GM13976 (cell line): ENCODE measurements at regions not wholly inside any gene's neighbourhood (a gene's known extent, or its start where the extent isn't known, plus 50 kb on each side); places are given as distances from the start of the nearest gene placed in this dataset.

Source experiments
- DNase-seq: peaks from one replicate; pipeline ENCODE4 v3.0.0; 2012; ENCODE audit warnings: low spot score
- in situ Hi-C: fragments of 300-500 bp; cut with MboI; formaldehyde crosslinking; loops from one replicate; pipeline ENCODE4 v1.12.0; 2022; ENCODE audit warnings: low sequenced_read_pairs, mixed read lengths, inconsistent platforms; ENCODE audit not compliant: unreplicated experiment
- TF ChIP-seq, protein P1 (sequence below): IDR thresholded peaks from 2 replicates; pipeline ENCODE4 v1.5.1; 2012; ENCODE audit warnings: borderline replicate concordance, mild to moderate bottlenecking; ENCODE audit not compliant: insufficient read depth; ENCODE audit errors: extremely low read depth, missing control alignments, control extremely low read depth

GRCh38 chr11:128399251-128400121 is 187.9 kb downstream of the ETS1 start:
- in situ Hi-C loops = no loop called here
- no peak for DNase-seq
- TF ChIP-seq, protein P1, sequence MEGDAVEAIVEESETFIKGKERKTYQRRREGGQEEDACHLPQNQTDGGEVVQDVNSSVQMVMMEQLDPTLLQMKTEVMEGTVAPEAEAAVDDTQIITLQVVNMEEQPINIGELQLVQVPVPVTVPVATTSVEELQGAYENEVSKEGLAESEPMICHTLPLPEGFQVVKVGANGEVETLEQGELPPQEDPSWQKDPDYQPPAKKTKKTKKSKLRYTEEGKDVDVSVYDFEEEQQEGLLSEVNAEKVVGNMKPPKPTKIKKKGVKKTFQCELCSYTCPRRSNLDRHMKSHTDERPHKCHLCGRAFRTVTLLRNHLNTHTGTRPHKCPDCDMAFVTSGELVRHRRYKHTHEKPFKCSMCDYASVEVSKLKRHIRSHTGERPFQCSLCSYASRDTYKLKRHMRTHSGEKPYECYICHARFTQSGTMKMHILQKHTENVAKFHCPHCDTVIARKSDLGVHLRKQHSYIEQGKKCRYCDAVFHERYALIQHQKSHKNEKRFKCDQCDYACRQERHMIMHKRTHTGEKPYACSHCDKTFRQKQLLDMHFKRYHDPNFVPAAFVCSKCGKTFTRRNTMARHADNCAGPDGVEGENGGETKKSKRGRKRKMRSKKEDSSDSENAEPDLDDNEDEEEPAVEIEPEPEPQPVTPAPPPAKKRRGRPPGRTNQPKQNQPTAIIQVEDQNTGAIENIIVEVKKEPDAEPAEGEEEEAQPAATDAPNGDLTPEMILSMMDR = no peak

DNA sequence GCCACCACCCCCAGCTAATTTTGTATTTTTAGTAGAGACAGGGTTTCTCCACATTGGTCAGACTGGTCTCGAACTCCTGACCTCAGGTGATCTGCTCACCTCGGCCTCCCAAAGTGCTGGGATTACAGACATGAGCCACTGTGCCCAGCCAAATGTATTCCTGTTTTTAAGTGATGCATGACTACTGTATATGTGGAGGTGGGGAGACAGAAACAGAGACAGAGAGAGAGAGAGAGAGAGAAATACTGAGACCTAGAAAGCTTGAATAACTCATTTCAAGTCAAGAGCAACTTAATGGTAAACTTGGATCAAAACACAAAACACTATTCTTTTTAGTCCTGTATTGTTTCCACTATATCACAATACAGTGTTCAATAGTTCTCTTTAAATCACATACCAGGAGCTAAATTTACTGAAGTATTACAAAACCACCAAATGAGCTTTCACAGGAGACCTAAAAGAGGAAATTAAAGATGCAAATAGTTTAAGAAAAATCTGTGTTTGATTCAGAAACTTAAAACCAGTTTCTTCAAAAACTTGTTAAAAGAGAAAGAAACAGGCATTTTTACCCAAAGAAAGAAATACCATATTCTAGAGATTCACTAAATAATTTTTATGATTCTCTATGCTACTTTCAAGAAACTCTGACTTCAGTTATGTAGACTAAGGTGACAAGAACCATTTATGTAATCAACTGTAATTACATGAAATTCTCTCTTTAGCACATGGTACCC is 188.7 kb downstream of the ETS1 start:
- no peak for DNase-seq
- TF ChIP-seq, protein P1 = no peak
- in situ Hi-C loops = no loop called here

DNA sequence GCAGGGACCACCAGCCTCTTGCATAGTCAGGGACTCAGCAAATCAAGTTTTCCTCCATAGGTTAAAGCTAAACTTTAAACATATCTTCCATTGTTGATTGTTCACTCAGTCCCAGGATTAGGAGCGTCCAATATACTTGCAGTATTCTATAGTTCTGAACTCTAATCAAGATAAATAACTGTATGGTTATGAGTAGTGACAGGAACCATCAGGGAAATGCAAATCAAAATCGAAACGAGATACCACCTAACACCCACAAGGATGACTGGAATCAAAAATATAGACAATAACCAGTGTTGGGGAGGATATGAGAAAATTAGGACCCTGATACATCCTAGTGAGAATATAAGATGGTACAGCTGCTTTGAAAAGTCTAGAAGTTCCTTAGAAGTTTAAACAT is 190.0 kb downstream of the ETS1 start:
- in situ Hi-C loops = no loop called here
- DNase-seq = no peak
- TF ChIP-seq, protein P1 = no peak

- TF ChIP-seq, protein P1 = no peak
- in situ Hi-C loops = no loop called here
- no peak for DNase-seq
These were observed 192.8 kb downstream of the ETS1 start for GRCh38 chr11:128394431-128395089.

DNA sequence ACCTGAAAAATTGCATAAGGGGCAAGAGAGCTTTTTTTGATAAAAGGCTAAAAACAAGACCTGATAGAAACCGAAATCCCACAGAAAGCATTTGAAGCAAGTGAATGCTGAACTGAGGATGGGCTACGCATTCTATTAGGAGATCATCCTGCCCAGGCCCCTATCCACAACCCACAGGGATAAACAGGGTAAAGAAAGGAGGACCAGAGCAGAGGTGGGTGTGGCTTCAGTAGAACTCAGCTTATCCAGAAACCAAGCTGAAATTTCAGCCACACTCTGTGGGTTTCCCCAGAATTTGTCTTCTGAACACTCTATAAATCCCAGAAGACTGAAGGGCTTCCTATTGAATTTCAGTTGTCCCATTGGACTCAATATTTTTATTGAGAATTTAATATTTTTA is 195.1 kb downstream of the ETS1 start:
- TF ChIP-seq, protein P1 = no peak

GRCh38 chr11:128391811-128392210 is 195.5 kb downstream of the ETS1 start:
- in situ Hi-C loops = no loop called here
- TF ChIP-seq, protein P1 = no peak
- DNase-seq = no peak

More for the DNA sequence above, 195.1 kb downstream of the ETS1 start:
- DNase-seq = no peak
- in situ Hi-C loops = no loop called here
